Cerebellar nuclear complex (tissue), 1 donor: ENCODE measurements at regions not wholly inside any gene's neighbourhood (a gene's known extent, or its start where the extent isn't known, plus 50 kb on each side); places are given as distances from the start of the nearest gene placed in this dataset.
"Not testable (repeated sequence)": the region's sequence is repeated elsewhere in the genome, so short reads cannot be mapped to it uniquely, and the experiment has no call there.

Source experiments
- DNase-seq, 2 experiments: peaks; one replicate each; lab custom pipeline; 2025; lab: John Stamatoyannopoulos, UW

GRCh38 chr15:38614621-38615020, 50.0 kb upstream of the RASGRP1 start:
- DNase-seq: no peak

GRCh38 chr15:38617831-38618230, 53.2 kb upstream of the RASGRP1 start:
- DNase-seq: peak in 1 of 2 experiments; percentile 62

- peak in 1 of 2 experiments; percentile 51 for DNase-seq
Measured at GRCh38 chr15:38618242-38618955, 53.8 kb upstream of the RASGRP1 start.

DNA sequence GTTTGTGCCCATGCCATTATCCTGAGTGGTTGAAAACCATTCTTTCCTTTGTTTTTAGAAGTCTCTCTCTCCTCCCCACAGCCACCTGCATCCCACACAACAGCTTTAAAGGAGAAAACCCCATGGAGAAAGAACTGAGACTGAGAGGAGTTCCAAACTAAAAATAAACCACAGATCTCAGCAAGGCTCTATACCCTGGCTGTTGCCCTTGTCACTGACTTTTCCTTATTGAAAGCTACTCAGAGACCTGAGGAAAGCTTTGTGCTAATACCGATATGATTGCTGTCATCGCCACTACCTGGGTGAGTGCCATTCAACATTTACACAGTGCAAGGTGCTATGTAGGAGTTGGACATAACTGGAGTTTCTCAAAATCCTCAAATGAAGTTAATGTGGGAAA, 55.5 kb upstream of the RASGRP1 start:
- DNase-seq: peak in 1 of 2 experiments; percentile 41

- DNase-seq: peak in 1 of 2 experiments; percentile 61
Measured at GRCh38 chr15:38620851-38621594, 56.4 kb upstream of the RASGRP1 start.

- DNase-seq: no peak
Measured at GRCh38 chr15:38622304-38622703, 57.7 kb upstream of the RASGRP1 start.

DNA sequence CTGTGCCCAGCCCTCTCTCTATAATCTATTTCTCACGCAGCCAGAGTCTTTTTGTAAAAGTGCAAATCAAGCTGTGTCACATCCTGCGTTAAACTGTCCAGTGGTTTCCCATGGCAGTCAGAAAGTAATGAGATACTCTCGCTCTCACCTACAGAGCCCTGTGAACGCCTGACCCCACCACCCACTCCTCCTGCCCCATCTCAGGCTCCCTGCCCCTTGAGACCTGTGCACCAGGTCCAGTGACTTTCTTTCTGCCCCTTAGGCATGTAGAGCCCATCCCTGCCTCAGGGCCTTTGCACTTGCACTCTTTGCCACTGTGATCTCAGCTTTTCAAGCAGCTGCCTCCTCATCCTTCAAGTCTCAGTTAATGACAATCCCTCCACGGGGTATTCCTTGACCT, 58.3 kb upstream of the RASGRP1 start:
- no peak for DNase-seq

DNA sequence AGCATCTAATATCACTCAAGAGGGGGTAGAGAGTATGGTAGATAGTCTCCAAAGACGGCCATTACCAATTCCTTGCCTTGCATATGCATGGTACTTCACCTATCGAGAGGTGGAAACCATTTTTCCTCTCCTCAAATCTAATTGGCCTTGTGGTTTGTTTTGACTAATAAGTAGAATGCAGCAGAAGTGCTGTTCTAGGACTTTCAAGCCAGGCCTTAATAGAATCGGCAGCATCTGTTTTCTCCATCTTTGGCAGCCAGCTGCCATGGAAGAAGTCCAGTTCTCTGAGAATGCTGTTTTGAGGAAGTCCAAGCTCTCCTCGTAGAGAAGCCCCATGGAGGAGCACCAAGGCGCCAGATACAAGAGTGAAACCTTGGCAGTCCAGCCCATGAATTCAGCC, 59.1 kb upstream of the RASGRP1 start:
- DNase-seq: no peak

GRCh38 chr15:38624244-38625205, 59.9 kb upstream of the RASGRP1 start:
- no peak for DNase-seq

DNA sequence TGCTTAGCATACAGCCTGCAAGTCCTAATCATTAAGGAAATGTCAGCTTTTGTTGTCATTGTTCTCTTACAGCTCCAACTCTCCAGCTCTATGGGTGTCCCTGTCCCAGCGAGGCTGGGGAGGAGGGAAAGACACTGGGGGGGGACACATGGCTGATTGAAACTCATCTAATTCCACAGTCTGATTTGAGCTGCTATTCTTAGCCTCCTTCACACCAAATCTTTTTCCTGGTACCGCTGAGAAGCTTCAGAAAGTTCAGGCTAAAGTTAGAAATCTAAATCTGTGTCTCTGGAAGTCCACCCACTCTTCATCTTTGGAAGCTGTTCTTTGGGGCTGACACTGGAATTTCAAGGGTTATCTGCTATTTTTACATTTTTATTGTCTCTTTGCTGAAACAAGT, 61.3 kb upstream of the RASGRP1 start:
- no peak for DNase-seq

DNA sequence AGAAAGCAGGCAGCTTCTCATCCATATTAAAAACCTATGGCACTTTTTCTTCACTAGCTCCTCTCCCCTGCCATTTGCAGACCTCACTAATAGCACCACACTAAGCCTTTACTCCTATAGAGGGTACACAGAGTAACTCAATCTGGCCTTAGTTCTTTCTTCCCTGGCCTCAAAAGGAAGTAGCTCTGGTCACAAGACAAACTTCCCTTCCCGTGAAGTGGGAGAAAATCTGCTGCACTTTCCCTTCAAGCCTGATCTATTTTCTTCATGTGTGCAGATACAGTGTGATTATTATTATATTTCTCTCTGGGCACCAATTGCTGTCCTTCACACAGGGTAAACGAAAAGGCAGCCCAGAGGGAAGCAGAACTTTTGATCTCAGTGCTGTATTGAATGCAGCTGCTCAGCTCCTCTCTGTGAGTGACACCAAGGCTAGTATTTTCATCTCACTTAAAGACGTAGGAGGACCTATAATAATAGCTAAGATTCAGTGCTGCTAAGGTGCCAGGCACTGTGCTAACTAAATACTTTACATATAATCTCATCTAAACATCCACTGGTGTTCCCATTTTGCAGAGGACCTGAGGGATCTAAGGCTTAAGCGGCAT, 61.9 kb upstream of the RASGRP1 start:
- no peak for DNase-seq

- peak in 1 of 2 experiments; percentile 47 for DNase-seq
Measured at GRCh38 chr15:38627689-38628277, 63.2 kb upstream of the RASGRP1 start.

- DNase-seq: no peak
Measured at GRCh38 chr15:38631119-38632075, 66.8 kb upstream of the RASGRP1 start.

DNA sequence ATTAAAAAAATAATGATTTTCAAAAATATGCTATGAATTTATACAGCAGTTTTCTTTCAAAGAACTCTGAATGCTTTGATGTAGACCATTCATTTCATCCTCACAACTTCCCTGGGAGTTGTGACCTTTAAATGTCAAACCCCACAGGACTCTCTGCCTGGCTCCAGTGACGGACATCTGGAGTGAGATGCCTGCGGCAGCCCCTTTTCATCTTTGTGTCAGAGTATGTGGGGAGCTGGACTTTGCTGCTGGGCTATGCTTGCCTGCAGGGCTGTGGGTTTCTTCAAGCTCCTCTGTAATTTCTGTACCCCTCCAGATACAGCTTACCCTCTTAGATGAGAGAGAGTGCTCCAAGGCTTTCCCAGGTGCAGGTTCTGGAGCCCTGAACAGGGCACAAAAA, 70.6 kb upstream of the RASGRP1 start:
- no peak for DNase-seq

GRCh38 chr15:38636597-38636996, 72.0 kb upstream of the RASGRP1 start:
- no peak for DNase-seq

DNA sequence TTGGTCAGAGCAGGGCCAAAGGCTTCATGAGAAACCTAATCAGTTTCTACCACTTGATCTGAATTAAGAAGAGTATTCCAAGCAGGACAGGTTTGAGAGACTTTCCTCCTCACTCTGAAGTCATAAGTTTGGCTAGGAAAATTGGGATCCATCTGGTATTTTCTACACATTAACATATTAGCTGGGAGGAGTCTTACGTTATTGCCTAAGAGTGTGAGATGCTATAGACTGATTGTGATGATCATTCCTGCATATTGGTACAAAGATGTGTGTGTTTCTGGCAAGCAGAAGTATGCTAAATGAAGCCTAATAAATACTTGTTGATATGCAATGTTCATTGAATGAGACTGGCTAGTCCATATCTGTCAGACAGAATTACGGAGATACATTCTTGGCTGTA, 73.5 kb upstream of the RASGRP1 start:
- DNase-seq: no peak

GRCh38 chr15:38638811-38639210, 74.2 kb upstream of the RASGRP1 start:
- DNase-seq: no peak

DNA sequence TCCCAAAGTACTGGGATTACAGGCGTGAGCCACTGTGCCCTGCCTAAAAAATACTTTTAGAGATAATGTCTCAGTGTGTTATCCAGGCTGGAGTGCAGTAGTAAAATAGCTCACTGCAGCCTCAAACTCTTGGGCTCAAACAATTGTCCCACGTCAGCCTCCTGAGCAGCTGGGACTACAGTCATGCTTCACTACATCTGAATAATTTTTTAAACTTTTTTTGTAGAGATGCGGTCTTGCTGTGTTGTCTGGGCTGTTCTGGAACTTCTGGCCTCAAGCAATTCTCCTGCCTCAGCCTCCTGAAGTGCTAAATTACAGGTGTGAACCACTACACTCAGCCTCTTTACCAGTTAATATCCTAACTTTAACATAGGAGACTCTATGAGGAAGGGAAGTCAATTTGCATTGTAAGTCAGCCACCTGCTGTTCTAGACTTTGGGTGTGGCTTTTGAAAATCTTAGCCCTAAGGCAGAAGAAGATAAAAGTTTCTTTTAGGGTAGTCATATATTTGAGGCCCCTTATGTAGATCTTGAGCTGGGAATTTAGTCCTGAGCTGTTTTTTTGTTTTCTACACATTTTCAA, 78.2 kb upstream of the RASGRP1 start:
- DNase-seq: no peak

DNA sequence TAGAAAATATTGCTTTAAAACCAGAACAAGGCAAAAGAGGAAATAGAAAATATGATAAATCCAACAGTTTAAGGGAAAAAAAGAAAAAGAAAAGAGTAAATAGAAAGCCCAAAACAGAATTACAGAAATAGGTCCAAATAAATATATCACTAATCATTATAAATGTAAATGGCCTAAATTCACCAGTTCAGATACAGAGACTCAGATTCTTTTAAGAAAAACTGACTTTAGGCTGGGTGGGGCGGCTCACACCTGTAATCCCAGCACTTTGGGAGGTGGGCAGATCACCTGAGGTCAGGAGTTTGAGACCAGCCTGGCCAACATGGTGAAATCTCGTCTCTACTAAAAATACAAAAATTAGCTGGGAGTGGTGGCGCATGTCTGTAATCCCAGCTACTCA, 79.7 kb upstream of the RASGRP1 start:
- DNase-seq: not testable (repeated sequence)

DNA sequence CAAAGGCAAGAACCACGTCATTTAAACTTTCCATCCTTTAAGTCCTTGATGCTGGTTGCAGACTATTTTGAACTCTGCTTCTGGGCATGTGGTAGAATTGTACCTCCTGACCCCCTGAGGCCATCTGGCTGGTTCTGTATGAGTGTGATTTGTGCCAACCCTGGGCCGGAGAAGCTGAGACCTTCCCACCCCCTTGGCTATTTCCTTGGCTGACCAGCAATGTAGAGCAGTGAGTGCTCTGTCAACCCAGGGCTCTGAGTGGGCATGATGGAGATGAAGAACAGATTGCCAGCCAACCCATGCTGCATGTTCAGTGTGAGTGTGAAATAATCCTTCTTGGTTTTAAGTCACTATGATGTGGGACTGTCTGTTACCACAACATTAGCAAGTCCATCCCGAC, 82.1 kb upstream of the RASGRP1 start:
- DNase-seq: peak; percentile 70 to 84
